SU-DHL-6 (cell line): ENCODE measurements at regions not wholly inside any gene's neighbourhood (a gene's known extent, or its start where the extent isn't known, plus 50 kb on each side); places are given as distances from the start of the nearest gene placed in this dataset.
"Not testable (repeated sequence)": the region's sequence is repeated elsewhere in the genome, so short reads cannot be mapped to it uniquely, and the experiment has no call there.

ENCODE experiments used
- H2AFZ ChIP-seq: fragments of 200-600 bp; sonication (generic); 2 replicates; pipeline ENCODE4 v1.6.1; 2014; ENCODE audit warnings: low read depth, mild to moderate bottlenecking, moderate library complexity, mixed read lengths, antibody characterized with exemption, low read length; ENCODE audit not compliant: severe bottlenecking
- H3F3A ChIP-seq: fragments of 200-600 bp; shearing (Covaris generic); 2 replicates; pipeline ENCODE4 v1.6.0; 2016; ENCODE audit warnings: antibody characterized with exemption, mild to moderate bottlenecking; ENCODE audit not compliant: insufficient read depth
- H3K27ac ChIP-seq: fragments of 200-600 bp; sonication (generic); 2 replicates; pipeline ENCODE4 v1.5.1; 2016; ENCODE audit warnings: low read depth, mild to moderate bottlenecking, low read length, moderate library complexity, mixed read lengths
- H3K27me3 ChIP-seq: fragments of 200-600 bp; sonication (generic), shearing (Covaris generic); 2 replicates; pipeline ENCODE4 v1.6.0; 2014; ENCODE audit warnings: mild to moderate bottlenecking, low read length
- H3K36me3 ChIP-seq: fragments of 200-600 bp; sonication (generic); 2 replicates; pipeline ENCODE4 v1.6.1; 2014; ENCODE audit warnings: mild to moderate bottlenecking, low read length, mixed read lengths
- H3K4me2 ChIP-seq: fragments of 300-600, 200-600 bp; shearing (Covaris generic), sonication (generic); 2 replicates; pipeline ENCODE4 v1.6.0; 2014; ENCODE audit warnings: low read length, low read depth, mild to moderate bottlenecking; ENCODE audit not compliant: poor library complexity, severe bottlenecking
- H3K4me3 ChIP-seq: fragments of 200-600 bp; sonication (generic); 2 replicates; pipeline ENCODE4 v1.5.1; 2014; ENCODE audit warnings: antibody characterized with exemption, low read length, mild to moderate bottlenecking, mixed read lengths; ENCODE audit not compliant: insufficient read depth, poor library complexity, severe bottlenecking
- H3K79me2 ChIP-seq: fragments of 200-600 bp; sonication (generic); 2 replicates; pipeline ENCODE4 v1.6.1; 2014; ENCODE audit warnings: mild to moderate bottlenecking, low read length, moderate library complexity; ENCODE audit not compliant: insufficient read depth
- H3K9ac ChIP-seq: fragments of 200-600 bp; sonication (generic); 2 replicates; pipeline ENCODE4 v1.7.0; 2014; ENCODE audit warnings: mild to moderate bottlenecking, low read length
- H3K9me2 ChIP-seq: fragments of 200-600 bp; sonication (generic); replicated peaks from 2 replicates; pipeline ENCODE4 v1.6.1; 2014; ENCODE audit warnings: low read length; ENCODE audit not compliant: insufficient read depth
- H3K9me3 ChIP-seq: fragments of 200-600 bp; sonication (generic); 2 replicates; pipeline ENCODE4 v1.6.1; 2014; ENCODE audit warnings: low read length, mixed read lengths; ENCODE audit not compliant: insufficient read depth
- H4K20me1 ChIP-seq: fragments of 200-600 bp; sonication (generic); 2 replicates; pipeline ENCODE4 v1.6.1; 2014; ENCODE audit warnings: low read depth, mild to moderate bottlenecking, antibody characterized with exemption, low read length, moderate library complexity, mixed read lengths
- CTCF ChIP-seq: fragments of 200-600 bp; sonication (generic); IDR thresholded peaks from one replicate; pipeline ENCODE4 v1.5.1; 2017; ENCODE audit warnings: antibody characterized with exemption, mild to moderate bottlenecking, low read length, moderate library complexity; ENCODE audit not compliant: insufficient read depth, poor library complexity, severe bottlenecking
- EZH2phosphoT487 ChIP-seq: fragments of 200-600 bp; sonication (generic), shearing (Covaris generic); conservative IDR thresholded peaks from 2 replicates; pipeline ENCODE4 v1.6.1; 2018; ENCODE audit warnings: mild to moderate bottlenecking, antibody characterized with exemption, low read length, moderate library complexity, mixed read lengths

- no peak for TF ChIP-seq CTCF
- TF ChIP-seq EZH2phosphoT487 = no peak
- Histone ChIP-seq H3K79me2 (no peaks in the 10 kb centered on the region), H4K20me1 (no peaks in the 10 kb centered on the region), H3K36me3 (no peaks in the 10 kb centered on the region), H2AFZ (no peak overlapping the region), H3F3A (peaks cover 10% of the 10 kb centered on the region), H3K27ac (no peak overlapping the region), H3K27me3 (no peaks in the 10 kb centered on the region), H3K4me3 (no peak overlapping the region), H3K9me3 (peaks cover 27% of the 10 kb centered on the region; the same call in 1 of the 2 replicates), H3K9me2 (no peaks in the 10 kb centered on the region), H3K4me2 (no peak overlapping the region), H3K9ac (no peak overlapping the region)
These were observed 117.6 kb upstream of the ANKRD30BL start for GRCh38 chr2:132279344-132279743.

- Histone ChIP-seq H3K9me2 (no peaks in the 10 kb centered on the region), H3K9me3 (peaks cover 27% of the 10 kb centered on the region; the same call in 1 of the 2 replicates), H3K36me3 (no peaks in the 10 kb centered on the region), H3F3A (peaks cover 10% of the 10 kb centered on the region), H3K4me2 (no peak overlapping the region), H3K27ac (no peak overlapping the region), H4K20me1 (no peaks in the 10 kb centered on the region), H3K9ac (no peak overlapping the region), H3K27me3 (no peaks in the 10 kb centered on the region), H3K4me3 (no peak overlapping the region), H2AFZ (no peak overlapping the region), H3K79me2 (no peaks in the 10 kb centered on the region)
- no peak for TF ChIP-seq EZH2phosphoT487
- no peak for TF ChIP-seq CTCF
These were observed 118.3 kb upstream of the ANKRD30BL start for GRCh38 chr2:132279930-132280615.

- TF ChIP-seq CTCF (no peak), EZH2phosphoT487 (no peak)
- no peaks in the 10 kb centered on the region for H3K79me2 ChIP-seq
These were observed 119.2 kb upstream of the ANKRD30BL start for GRCh38 chr2:132280912-132281311.

GRCh38 chr2:132282104-132282503 lies 120.4 kb upstream of the ANKRD30BL start:
- H3K9me2 ChIP-seq, H3F3A ChIP-seq, H3K79me2 ChIP-seq, H2AFZ ChIP-seq, H3K4me2 ChIP-seq, H3K36me3 ChIP-seq, H3K27ac ChIP-seq, H3K4me3 ChIP-seq, H4K20me1 ChIP-seq, H3K27me3 ChIP-seq, H3K9ac ChIP-seq: not testable (repeated sequence)
- H3K9me3 ChIP-seq = peaks cover 27% of the 10 kb centered on the region; the same call in 1 of the 2 replicates

More at GRCh38 chr2:132280912-132281311, 119.2 kb upstream of the ANKRD30BL start:
- Histone ChIP-seq H3K4me2 (no peak overlapping the region), H3K27ac (no peak overlapping the region), H3K36me3 (no peaks in the 10 kb centered on the region), H3K9me2 (no peaks in the 10 kb centered on the region), H2AFZ (no peak overlapping the region), H3F3A (peaks cover 10% of the 10 kb centered on the region), H3K9me3 (peaks cover 27% of the 10 kb centered on the region; the same call in 1 of the 2 replicates), H3K4me3 (no peak overlapping the region), H3K27me3 (no peaks in the 10 kb centered on the region), H4K20me1 (no peaks in the 10 kb centered on the region), H3K9ac (no peak overlapping the region)
